ENCODE measurements at regions not wholly inside any gene's neighbourhood (a gene's known extent, or its start where the extent isn't known, plus 50 kb on each side); places are given as distances from the start of the nearest gene placed in this dataset.
"Not testable (repeated sequence)": the region's sequence is repeated elsewhere in the genome, so short reads cannot be mapped to it uniquely, and the experiment has no call there.

DNA sequence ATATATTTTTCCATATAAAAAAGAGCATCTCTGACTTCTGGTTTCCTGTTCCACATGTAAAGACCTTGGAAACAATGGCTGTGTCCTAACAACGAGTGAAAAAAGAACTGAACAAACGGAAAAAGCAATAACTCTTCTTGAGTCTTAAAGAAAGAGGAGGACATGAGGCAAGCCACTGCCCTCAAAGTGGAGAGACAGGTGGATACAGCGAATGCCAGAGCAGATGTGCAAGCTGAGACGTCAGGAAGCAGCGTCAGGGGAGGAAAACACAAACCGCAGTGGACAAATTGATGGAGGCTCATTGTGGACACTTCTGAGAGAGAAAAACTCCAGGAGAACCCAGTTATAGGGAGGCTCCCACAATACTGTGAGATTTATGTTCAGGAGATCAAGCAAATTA lies 208.0 kb upstream of the MME start:
- no peak overlapping the region for H3K27ac ChIP-seq (ENCODE audit: low read depth, low read length)
- H3K4me3 ChIP-seq (ENCODE audit: low read depth, low read length), result no peak overlapping the region
- H3K27me3 ChIP-seq (ENCODE audit: control insufficient read depth, insufficient read depth, low read length), result no peaks in the 10 kb centered on the region
- no peak overlapping the region for H3K9ac ChIP-seq (ENCODE audit: low read depth, low read length)
- H3K4me1 ChIP-seq (ENCODE audit: control insufficient read depth, insufficient read depth, low read length), result no peaks in the 10 kb centered on the region
- H3K9me3 ChIP-seq (ENCODE audit: control insufficient read depth, insufficient read depth, low read length), result no peaks in the 10 kb centered on the region
- no peaks in the 10 kb centered on the region for H3K36me3 ChIP-seq (ENCODE audit: control insufficient read depth, insufficient read depth, low read length)

DNA sequence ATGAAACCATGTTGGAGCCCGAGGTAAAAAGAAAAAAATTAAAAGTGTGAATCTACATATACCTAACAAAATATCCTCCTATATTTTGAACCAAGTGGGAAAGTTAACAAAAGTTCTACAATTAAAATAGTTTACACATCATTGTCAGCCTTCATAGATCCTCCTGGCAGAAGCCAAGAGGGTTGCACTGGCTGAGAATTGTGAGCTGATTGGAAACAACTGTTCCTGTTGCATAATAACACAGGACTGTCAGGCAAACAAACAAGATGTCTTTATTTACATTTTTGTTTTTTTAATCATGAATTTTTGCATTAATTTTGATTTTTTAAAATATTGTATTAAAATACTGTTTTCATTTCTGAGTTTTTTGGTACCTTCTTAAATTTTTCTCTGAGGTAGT lies 215.2 kb upstream of the MME start:
- H3K4me3 ChIP-seq (ENCODE audit: low read depth, low read length), result no peak overlapping the region
- no peaks in the 10 kb centered on the region for H3K9me3 ChIP-seq (ENCODE audit: control insufficient read depth, insufficient read depth, low read length)
- no peaks in the 10 kb centered on the region for H3K27me3 ChIP-seq (ENCODE audit: control insufficient read depth, insufficient read depth, low read length)
- no peak overlapping the region for H3K9ac ChIP-seq (ENCODE audit: low read depth, low read length)
- no peaks in the 10 kb centered on the region for H3K4me1 ChIP-seq (ENCODE audit: control insufficient read depth, insufficient read depth, low read length)
- no peaks in the 10 kb centered on the region for H3K36me3 ChIP-seq (ENCODE audit: control insufficient read depth, insufficient read depth, low read length)
- no peak overlapping the region for H3K27ac ChIP-seq (ENCODE audit: low read depth, low read length)

DNA sequence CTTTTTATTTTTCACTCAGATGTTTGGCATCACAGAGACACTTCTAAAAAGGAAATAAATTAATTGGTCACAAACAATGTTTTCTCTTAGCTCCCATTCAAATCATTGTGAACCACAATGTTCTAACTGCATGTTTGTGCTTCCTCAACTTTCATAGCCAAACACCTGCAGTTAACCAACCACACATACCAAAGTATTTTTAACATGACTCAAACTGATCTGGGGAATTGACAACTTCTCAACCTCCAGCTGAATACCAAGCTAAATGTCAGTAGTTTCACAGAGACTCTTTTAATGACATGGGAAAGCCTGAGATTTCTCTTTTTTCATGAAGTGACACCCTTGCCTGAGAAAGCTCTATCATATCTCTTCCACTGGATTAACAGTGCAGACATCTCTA lies 217.9 kb upstream of the MME start:
- no peak overlapping the region for H3K27ac ChIP-seq (ENCODE audit: low read depth, low read length)
- no peak overlapping the region for H3K4me3 ChIP-seq (ENCODE audit: low read depth, low read length)
- no peak overlapping the region for H3K9ac ChIP-seq (ENCODE audit: low read depth, low read length)
- H3K27me3 ChIP-seq (ENCODE audit: control insufficient read depth, insufficient read depth, low read length), result no peaks in the 10 kb centered on the region
- no peaks in the 10 kb centered on the region for H3K36me3 ChIP-seq (ENCODE audit: control insufficient read depth, insufficient read depth, low read length)
- H3K4me1 ChIP-seq (ENCODE audit: control insufficient read depth, insufficient read depth, low read length), result no peaks in the 10 kb centered on the region
- H3K9me3 ChIP-seq (ENCODE audit: control insufficient read depth, insufficient read depth, low read length), result no peaks in the 10 kb centered on the region

DNA sequence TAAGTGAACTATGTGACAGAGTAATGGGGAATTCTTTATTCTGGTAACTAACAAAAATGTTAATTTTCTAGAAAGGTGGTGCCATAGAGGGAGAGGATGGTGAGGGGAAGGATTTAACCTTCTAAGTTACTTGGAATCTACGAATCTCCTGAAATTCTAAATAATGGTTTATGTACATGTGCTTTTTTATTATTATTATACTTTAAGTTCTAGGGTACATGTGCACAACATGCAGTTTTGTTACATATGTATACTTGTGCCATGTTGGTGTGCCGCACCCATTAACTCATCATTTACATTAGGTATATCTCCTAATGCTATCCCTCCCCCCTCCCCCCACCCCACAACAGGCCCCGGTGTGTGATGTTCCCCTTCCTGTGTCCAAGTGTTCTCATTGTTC lies 227.1 kb upstream of the MME start:
- not testable (repeated sequence) for H3K27me3 ChIP-seq (ENCODE audit: control insufficient read depth, insufficient read depth, low read length); H3K4me1 ChIP-seq (ENCODE audit: control insufficient read depth, insufficient read depth, low read length); H3K36me3 ChIP-seq (ENCODE audit: control insufficient read depth, insufficient read depth, low read length); H3K27ac ChIP-seq (ENCODE audit: low read depth, low read length); H3K4me3 ChIP-seq (ENCODE audit: low read depth, low read length); H3K9ac ChIP-seq (ENCODE audit: low read depth, low read length); H3K9me3 ChIP-seq (ENCODE audit: control insufficient read depth, insufficient read depth, low read length)

DNA sequence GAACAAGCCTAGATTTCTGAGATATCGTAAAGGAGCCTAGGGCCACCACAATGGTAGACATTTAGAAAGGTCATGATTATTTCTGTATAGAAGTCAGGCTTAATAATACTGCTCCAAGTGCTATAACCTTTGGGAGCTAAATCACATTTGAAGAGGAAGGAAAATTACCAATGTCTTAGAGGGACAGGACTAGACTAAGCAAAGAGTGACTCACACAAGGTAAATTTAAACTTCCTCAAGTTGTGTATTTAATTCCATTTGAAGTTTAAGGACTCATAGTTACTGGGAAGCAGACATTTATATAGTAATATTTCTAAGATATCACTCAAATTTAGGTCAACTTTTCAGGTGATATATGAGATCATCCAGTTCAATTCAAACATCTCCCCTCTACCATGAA lies 227.6 kb upstream of the MME start:
- Histone ChIP-seq H3K27me3 (ENCODE audit: control insufficient read depth, insufficient read depth, low read length) (no peaks in the 10 kb centered on the region), H3K27ac (ENCODE audit: low read depth, low read length) (no peak overlapping the region), H3K4me3 (ENCODE audit: low read depth, low read length) (no peak overlapping the region), H3K4me1 (ENCODE audit: control insufficient read depth, insufficient read depth, low read length) (no peaks in the 10 kb centered on the region), H3K9me3 (ENCODE audit: control insufficient read depth, insufficient read depth, low read length) (no peaks in the 10 kb centered on the region), H3K36me3 (ENCODE audit: control insufficient read depth, insufficient read depth, low read length) (no peaks in the 10 kb centered on the region), H3K9ac (ENCODE audit: low read depth, low read length) (no peak overlapping the region)

DNA sequence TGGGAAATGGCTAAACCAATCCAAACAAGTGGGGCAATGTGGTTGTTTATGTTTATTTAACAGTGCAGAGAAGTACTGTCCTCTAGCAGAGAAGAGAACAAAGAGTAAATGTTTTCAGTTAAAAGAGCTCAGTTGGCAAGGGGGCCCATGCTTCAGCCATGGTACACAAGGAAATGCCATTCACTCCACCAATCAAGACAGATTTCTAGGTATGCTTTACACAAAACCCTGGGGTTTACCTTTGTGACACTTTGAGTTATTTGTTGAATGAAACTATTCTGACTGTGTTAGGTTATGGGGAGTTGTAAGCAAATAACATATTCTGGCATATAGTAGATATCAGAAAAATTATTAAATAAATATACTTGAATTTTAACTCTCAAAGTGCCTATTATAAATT lies 228.5 kb upstream of the MME start:
- Histone ChIP-seq H3K9me3 (ENCODE audit: control insufficient read depth, insufficient read depth, low read length) (no peaks in the 10 kb centered on the region), H3K9ac (ENCODE audit: low read depth, low read length) (no peak overlapping the region), H3K4me1 (ENCODE audit: control insufficient read depth, insufficient read depth, low read length) (no peaks in the 10 kb centered on the region), H3K4me3 (ENCODE audit: low read depth, low read length) (no peak overlapping the region), H3K27ac (ENCODE audit: low read depth, low read length) (no peak overlapping the region), H3K36me3 (ENCODE audit: control insufficient read depth, insufficient read depth, low read length) (no peaks in the 10 kb centered on the region), H3K27me3 (ENCODE audit: control insufficient read depth, insufficient read depth, low read length) (no peaks in the 10 kb centered on the region)

DNA sequence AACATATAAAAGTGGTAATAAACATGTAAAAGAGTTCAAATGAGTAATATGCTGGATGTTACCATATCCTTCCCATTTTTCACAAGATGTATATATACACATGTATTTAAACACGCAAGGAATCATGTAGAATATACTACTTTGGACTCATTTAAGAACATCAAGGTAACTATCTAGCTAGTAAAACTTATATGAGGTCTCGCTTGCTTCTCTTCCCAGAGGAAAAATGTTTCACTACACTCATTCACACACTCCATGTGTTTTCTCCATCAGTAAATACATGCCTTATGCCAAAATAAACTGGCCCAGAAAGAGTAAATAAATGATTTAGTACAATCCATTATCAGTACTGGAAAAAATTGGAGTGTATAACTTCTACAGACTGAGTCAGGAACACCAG lies 229.2 kb upstream of the MME start:
- H3K4me1 ChIP-seq (ENCODE audit: control insufficient read depth, insufficient read depth, low read length), result no peaks in the 10 kb centered on the region
- H3K4me3 ChIP-seq (ENCODE audit: low read depth, low read length), result no peak overlapping the region
- H3K36me3 ChIP-seq (ENCODE audit: control insufficient read depth, insufficient read depth, low read length), result no peaks in the 10 kb centered on the region
- no peak overlapping the region for H3K9ac ChIP-seq (ENCODE audit: low read depth, low read length)
- no peaks in the 10 kb centered on the region for H3K27me3 ChIP-seq (ENCODE audit: control insufficient read depth, insufficient read depth, low read length)
- H3K27ac ChIP-seq (ENCODE audit: low read depth, low read length), result no peak overlapping the region
- H3K9me3 ChIP-seq (ENCODE audit: control insufficient read depth, insufficient read depth, low read length), result no peaks in the 10 kb centered on the region

DNA sequence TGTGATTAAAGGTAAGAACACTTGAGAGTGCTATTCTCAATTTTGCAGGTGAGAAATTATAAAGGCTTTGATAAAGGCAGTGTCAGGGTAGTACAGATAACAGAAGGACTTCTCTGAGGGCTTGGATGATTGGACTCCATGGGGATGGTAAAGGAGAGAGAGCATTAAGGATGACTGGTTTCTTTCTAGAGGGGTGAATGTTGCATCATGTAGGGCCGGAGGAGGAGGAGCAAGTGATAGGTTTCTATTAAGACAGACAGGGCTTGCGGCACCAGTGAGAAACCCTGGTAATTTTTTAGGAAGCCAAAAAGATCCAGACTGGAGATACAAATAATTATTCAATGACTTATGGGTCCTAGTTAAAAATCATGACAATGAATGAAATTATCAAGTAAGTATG lies 230.7 kb upstream of the MME start:
- H3K9me3 ChIP-seq (ENCODE audit: control insufficient read depth, insufficient read depth, low read length), result no peaks in the 10 kb centered on the region
- H3K4me1 ChIP-seq (ENCODE audit: control insufficient read depth, insufficient read depth, low read length), result no peaks in the 10 kb centered on the region
- no peak overlapping the region for H3K4me3 ChIP-seq (ENCODE audit: low read depth, low read length)
- no peaks in the 10 kb centered on the region for H3K36me3 ChIP-seq (ENCODE audit: control insufficient read depth, insufficient read depth, low read length)
- no peaks in the 10 kb centered on the region for H3K27me3 ChIP-seq (ENCODE audit: control insufficient read depth, insufficient read depth, low read length)
- H3K9ac ChIP-seq (ENCODE audit: low read depth, low read length), result no peak overlapping the region
- H3K27ac ChIP-seq (ENCODE audit: low read depth, low read length), result no peak overlapping the region

DNA sequence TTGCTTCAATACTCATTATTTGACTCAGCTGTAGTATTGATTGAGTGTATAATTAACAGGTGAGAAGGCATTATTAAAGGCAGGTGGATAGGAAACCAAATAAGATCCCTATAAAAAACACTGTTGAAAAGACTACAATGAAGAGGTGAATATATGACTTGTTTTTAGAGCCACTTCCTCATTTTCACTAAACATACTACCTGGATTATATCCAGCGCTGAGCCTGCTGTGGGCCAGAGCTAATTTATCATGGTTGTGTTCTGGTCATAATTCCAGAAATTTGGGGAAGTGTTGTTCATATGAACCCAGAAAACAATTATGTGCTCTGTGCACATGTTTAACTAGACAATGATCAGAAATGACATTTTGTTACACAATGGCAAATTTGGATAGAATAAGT lies 235.3 kb upstream of the MME start:
- no peaks in the 10 kb centered on the region for H3K4me1 ChIP-seq (ENCODE audit: control insufficient read depth, insufficient read depth, low read length)
- H3K9ac ChIP-seq (ENCODE audit: low read depth, low read length), result no peak overlapping the region
- no peaks in the 10 kb centered on the region for H3K36me3 ChIP-seq (ENCODE audit: control insufficient read depth, insufficient read depth, low read length)
- no peak overlapping the region for H3K4me3 ChIP-seq (ENCODE audit: low read depth, low read length)
- no peaks in the 10 kb centered on the region for H3K9me3 ChIP-seq (ENCODE audit: control insufficient read depth, insufficient read depth, low read length)
- no peak overlapping the region for H3K27ac ChIP-seq (ENCODE audit: low read depth, low read length)
- H3K27me3 ChIP-seq (ENCODE audit: control insufficient read depth, insufficient read depth, low read length), result no peaks in the 10 kb centered on the region

DNA sequence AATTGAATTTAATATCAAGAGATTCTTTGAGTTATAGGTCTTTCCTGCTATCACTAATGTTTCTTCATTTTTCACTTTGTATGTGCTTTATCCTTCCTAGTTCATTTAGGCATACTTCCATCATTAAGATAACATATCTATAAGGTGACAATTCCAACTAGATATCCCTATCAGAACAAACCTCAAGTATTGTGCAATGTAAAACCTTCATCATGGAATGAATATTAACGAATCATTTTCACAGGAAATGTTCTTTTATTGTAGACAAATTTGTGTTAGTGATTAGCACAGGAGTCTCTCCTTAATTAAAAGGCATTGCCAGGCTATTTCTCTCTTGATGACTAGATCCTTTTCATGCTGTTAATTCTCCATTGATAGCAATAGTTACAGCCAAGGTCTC lies 236.5 kb upstream of the MME start:
- Histone ChIP-seq H3K27ac (ENCODE audit: low read depth, low read length) (no peak overlapping the region), H3K4me1 (ENCODE audit: control insufficient read depth, insufficient read depth, low read length) (no peaks in the 10 kb centered on the region)

DNA sequence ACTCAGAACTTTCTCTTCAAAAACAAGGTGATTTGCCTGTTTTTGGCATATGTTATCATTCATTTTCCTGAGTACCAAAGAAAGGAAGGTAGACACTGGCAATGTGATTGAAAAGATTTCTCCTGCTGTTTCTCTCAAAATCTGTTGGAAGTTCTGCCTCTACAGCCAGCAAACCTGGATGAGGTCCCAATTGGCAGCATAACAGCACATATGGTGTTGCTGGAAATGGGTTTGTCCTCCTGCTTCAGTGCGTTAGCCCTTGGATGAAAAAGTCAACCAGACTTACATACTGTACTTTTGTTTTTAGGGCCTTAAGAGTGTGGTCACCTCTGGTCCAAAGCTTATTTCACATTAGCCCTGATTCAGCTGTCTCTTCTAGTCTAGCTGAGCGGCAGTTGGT lies 237.6 kb upstream of the MME start:
- Histone ChIP-seq H3K9me3 (ENCODE audit: control insufficient read depth, insufficient read depth, low read length) (no peaks in the 10 kb centered on the region), H3K4me1 (ENCODE audit: control insufficient read depth, insufficient read depth, low read length) (no peaks in the 10 kb centered on the region), H3K36me3 (ENCODE audit: control insufficient read depth, insufficient read depth, low read length) (no peaks in the 10 kb centered on the region), H3K9ac (ENCODE audit: low read depth, low read length) (no peak overlapping the region), H3K27me3 (ENCODE audit: control insufficient read depth, insufficient read depth, low read length) (no peaks in the 10 kb centered on the region), H3K27ac (ENCODE audit: low read depth, low read length) (no peak overlapping the region), H3K4me3 (ENCODE audit: low read depth, low read length) (no peak overlapping the region)

More for the DNA sequence above, 236.5 kb upstream of the MME start:
- H3K27me3 ChIP-seq (ENCODE audit: control insufficient read depth, insufficient read depth, low read length), result no peaks in the 10 kb centered on the region
- H3K4me3 ChIP-seq (ENCODE audit: low read depth, low read length), result no peak overlapping the region
- no peak overlapping the region for H3K9ac ChIP-seq (ENCODE audit: low read depth, low read length)
- H3K9me3 ChIP-seq (ENCODE audit: control insufficient read depth, insufficient read depth, low read length), result no peaks in the 10 kb centered on the region
- H3K36me3 ChIP-seq (ENCODE audit: control insufficient read depth, insufficient read depth, low read length), result no peaks in the 10 kb centered on the region

DNA sequence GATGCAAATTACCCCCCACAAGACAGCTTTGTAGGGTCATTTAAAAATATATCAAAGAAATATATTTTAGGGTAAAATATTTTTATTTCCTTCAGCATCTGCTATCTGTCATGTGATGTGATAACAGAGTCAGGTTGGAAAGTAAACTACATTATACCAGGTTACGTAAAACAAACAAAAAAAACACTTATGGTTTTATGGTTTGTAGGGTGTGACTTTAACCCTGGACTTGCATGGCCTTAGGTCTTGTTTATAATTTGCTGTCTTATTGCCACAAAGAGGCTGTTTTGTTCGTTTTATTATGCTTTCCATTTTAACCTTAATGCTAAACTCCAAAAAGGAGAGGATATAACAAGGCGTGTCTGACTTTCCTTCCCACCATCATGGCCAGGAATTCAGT lies 244.5 kb upstream of the MME start:
- no peak overlapping the region for H3K27ac ChIP-seq (ENCODE audit: low read depth, low read length)
- H3K4me3 ChIP-seq (ENCODE audit: low read depth, low read length), result no peak overlapping the region
- H3K27me3 ChIP-seq (ENCODE audit: control insufficient read depth, insufficient read depth, low read length), result no peaks in the 10 kb centered on the region
- H3K4me1 ChIP-seq (ENCODE audit: control insufficient read depth, insufficient read depth, low read length), result no peaks in the 10 kb centered on the region
- no peaks in the 10 kb centered on the region for H3K9me3 ChIP-seq (ENCODE audit: control insufficient read depth, insufficient read depth, low read length)
- no peak overlapping the region for H3K9ac ChIP-seq (ENCODE audit: low read depth, low read length)
- H3K36me3 ChIP-seq (ENCODE audit: control insufficient read depth, insufficient read depth, low read length), result no peaks in the 10 kb centered on the region
